Erythroblast (primary cell): ENCODE measurements at regions not wholly inside any gene's neighbourhood (a gene's known extent, or its start where the extent isn't known, plus 50 kb on each side); places are given as distances from the start of the nearest gene placed in this dataset.
"Not testable (repeated sequence)": the region's sequence is repeated elsewhere in the genome, so short reads cannot be mapped to it uniquely, and the experiment has no call there.

Experiments
- DNase-seq, 2 experiments: peaks; one replicate each; lab custom pipeline; 2025; lab: John Stamatoyannopoulos, UW
- GATA1 ChIP-seq: IDR thresholded peaks from 2 replicates; pipeline ENCODE4 v1.6.1; 2011; ENCODE audit warnings: low read depth, mild to moderate bottlenecking, control low read depth, low read length, moderate library complexity
- POLR2A ChIP-seq: IDR thresholded peaks from 2 replicates; pipeline ENCODE4 v1.6.1; 2011; ENCODE audit warnings: mild to moderate bottlenecking, low read length

GRCh38 chr17:77610972-77611521 is 347.5 kb upstream of the TNRC6C start:
- TF ChIP-seq POLR2A, result no peak
- no peak for TF ChIP-seq GATA1
- no peak for DNase-seq

- no peak for TF ChIP-seq POLR2A
- TF ChIP-seq GATA1, result no peak
Observed at GRCh38 chr17:77611791-77612502, 346.6 kb upstream of the TNRC6C start.

GRCh38 chr17:77613218-77613617 is 345.3 kb upstream of the TNRC6C start:
- TF ChIP-seq POLR2A (no peak), GATA1 (no peak)
- no peak for DNase-seq

More at GRCh38 chr17:77611791-77612502, 346.6 kb upstream of the TNRC6C start:
- peak; percentile 34 to 44 for DNase-seq

- no peak for DNase-seq
Observed at GRCh38 chr17:77613627-77614026, 344.9 kb upstream of the TNRC6C start.

GRCh38 chr17:77615703-77616253 is 342.7 kb upstream of the TNRC6C start:
- DNase-seq, result no peak
- no peak for TF ChIP-seq POLR2A
- TF ChIP-seq GATA1, result no peak

More at GRCh38 chr17:77613627-77614026, 344.9 kb upstream of the TNRC6C start:
- TF ChIP-seq POLR2A (no peak), GATA1 (no peak)

- no peak for TF ChIP-seq GATA1
- TF ChIP-seq POLR2A, result no peak
- DNase-seq, result no peak
Observed at GRCh38 chr17:77616254-77616731, 342.2 kb upstream of the TNRC6C start.

GRCh38 chr17:77617516-77617915 is 341.0 kb upstream of the TNRC6C start:
- DNase-seq, result no peak
- no peak for TF ChIP-seq POLR2A
- TF ChIP-seq GATA1, result no peak

- TF ChIP-seq GATA1 (no peak), POLR2A (no peak)
- DNase-seq, result no peak
Observed at GRCh38 chr17:77618173-77618572, 340.3 kb upstream of the TNRC6C start.

- TF ChIP-seq GATA1, result no peak
- no peak for TF ChIP-seq POLR2A
- DNase-seq, result no peak
Observed at GRCh38 chr17:77618731-77619130, 339.8 kb upstream of the TNRC6C start.

GRCh38 chr17:77619326-77619725 is 339.2 kb upstream of the TNRC6C start:
- TF ChIP-seq GATA1 (no peak), POLR2A (no peak)
- DNase-seq, result no peak

GRCh38 chr17:77619851-77620250 is 338.7 kb upstream of the TNRC6C start:
- TF ChIP-seq POLR2A (no peak), GATA1 (no peak)
- DNase-seq, result no peak

- no peak for DNase-seq
Observed at GRCh38 chr17:77620282-77620681, 338.2 kb upstream of the TNRC6C start.

GRCh38 chr17:77622084-77622483 is 336.4 kb upstream of the TNRC6C start:
- DNase-seq, result not testable (repeated sequence)

More at GRCh38 chr17:77620282-77620681, 338.2 kb upstream of the TNRC6C start:
- TF ChIP-seq GATA1 (no peak), POLR2A (no peak)

- no peak for DNase-seq
Observed at GRCh38 chr17:77622647-77623046, 335.9 kb upstream of the TNRC6C start.

GRCh38 chr17:77623321-77623720 is 335.2 kb upstream of the TNRC6C start:
- DNase-seq, result not testable (repeated sequence)

More at GRCh38 chr17:77622647-77623046, 335.9 kb upstream of the TNRC6C start:
- TF ChIP-seq POLR2A (no peak), GATA1 (no peak)
